ENCODE measurements at regions not wholly inside any gene's neighbourhood (a gene's known extent, or its start where the extent isn't known, plus 50 kb on each side); places are given as distances from the start of the nearest gene placed in this dataset.

DNA sequence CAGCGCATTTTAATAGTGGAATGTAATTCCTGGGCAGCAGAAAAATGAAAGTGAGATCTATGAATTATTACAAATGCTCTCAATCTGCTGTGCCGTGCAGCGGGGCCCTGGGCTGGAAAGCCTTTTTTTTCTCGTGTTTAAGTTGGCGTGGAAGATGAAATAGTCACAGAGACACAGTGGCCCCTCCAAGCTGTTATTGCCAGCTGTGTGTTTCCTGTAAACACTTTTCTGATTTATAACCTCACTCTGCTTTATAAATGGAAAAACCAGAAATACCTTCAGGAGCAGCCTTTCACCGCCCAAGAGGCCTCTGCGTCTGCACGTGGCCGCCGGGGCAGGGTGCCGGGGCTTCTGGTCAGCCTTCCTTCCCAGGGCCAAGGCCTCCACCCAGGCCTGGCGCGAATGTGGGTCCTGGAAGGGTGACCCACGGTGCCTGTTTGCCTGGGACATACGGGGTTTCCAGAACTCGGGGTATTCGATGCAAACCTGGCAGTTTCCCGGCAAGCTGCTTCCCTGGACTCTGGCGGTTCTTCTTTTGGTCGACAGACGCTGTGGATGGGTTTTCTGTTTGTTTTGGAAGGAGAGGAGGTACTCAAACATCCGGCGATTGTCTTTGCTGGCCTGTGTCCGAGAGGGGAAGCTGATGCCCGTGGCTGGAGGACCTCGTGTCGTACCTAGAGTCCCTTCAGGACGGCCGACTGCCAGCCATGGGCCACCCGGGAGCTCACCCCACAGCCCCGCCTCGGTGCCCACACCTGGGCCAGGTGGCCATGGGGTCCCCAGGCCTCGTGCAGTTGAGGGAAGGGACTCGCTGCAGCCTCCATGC is 256.7 kb downstream of the PARP8 start:
- Histone ChIP-seq H3K4me3 (ENCODE audit: control insufficient read depth in 1 of 7, extremely low read depth in 1 of 7, insufficient read depth in 4 of 7, low read depth in 2 of 7, low read length in 6 of 7) (no peak overlapping the region), H3K4me1 (ENCODE audit: control extremely low read depth in 1 of 4, control insufficient read depth in 4 of 4, insufficient read depth in 4 of 4, low read length in 3 of 4) (no peaks in the 10 kb centered on the region), H3K27ac (ENCODE audit: insufficient read depth in 1 of 2, low read depth in 1 of 2, low read length in 2 of 2, poor library complexity in 1 of 2, severe bottlenecking in 2 of 2) (no peak overlapping the region), H3K9me3 (ENCODE audit: control extremely low read depth in 1 of 5, control insufficient read depth in 4 of 5, insufficient read depth in 2 of 5, low read depth in 1 of 5, low read length in 4 of 5) (no peaks in the 10 kb centered on the region), H3K36me3 (ENCODE audit: control insufficient read depth in 4 of 4, insufficient read depth in 4 of 4, low read length in 3 of 4) (no peaks in the 10 kb centered on the region), H3K27me3 (replicated peaks in 2 of 5; ENCODE audit: control insufficient read depth in 4 of 5, insufficient read depth in 5 of 5, low read length in 4 of 5) (no peaks in the 10 kb centered on the region)
- ChIA-PET CTCF (no interaction called here), POLR2A (no interaction called here)
- DNase-seq, result no peak
- WGBS (ENCODE audit: insufficient coverage), result 99% methylated on average over 24 of the region's 34 CpGs

DNA sequence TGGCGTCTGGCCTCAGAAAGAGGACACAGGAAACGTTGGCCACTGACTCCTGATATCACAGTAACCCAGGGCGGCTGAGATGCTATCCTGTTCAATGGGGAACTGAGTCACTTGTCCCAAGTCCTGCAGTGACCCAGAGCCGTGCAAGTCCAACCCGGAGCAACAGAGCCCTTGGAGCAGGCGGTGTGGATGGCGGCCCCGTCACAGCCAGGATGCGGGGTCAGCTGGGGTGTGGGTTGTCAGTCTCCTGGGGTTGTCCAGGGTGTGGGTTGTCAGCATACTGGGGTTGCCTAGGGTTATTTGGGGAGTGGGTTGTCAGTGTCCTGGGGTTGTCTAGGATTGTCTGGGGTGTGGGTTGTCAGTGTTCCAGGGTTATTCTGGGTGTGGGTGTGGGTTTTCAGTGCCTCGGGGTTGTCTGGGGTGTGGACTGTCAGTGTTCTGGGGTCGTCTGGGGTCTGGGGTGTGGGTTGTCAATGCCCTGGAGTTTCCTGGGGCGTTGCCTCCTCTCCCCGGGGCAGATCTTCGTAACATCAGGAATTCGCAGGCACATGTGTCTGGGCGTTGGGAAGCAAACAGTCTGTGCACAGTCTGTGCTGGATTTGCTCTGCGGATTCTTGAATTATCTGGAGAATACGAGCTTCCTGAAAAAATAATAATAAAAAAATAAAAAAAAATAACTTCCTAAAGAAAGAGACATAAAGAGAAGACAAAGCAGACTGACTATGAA is 257.5 kb downstream of the PARP8 start:
- Histone ChIP-seq H3K27ac (ENCODE audit: insufficient read depth in 1 of 2, low read depth in 1 of 2, low read length in 2 of 2, poor library complexity in 1 of 2, severe bottlenecking in 2 of 2) (no peak overlapping the region), H3K4me3 (ENCODE audit: control insufficient read depth in 1 of 7, extremely low read depth in 1 of 7, insufficient read depth in 4 of 7, low read depth in 2 of 7, low read length in 6 of 7) (no peak overlapping the region), H3K4me1 (ENCODE audit: control extremely low read depth in 1 of 4, control insufficient read depth in 4 of 4, insufficient read depth in 4 of 4, low read length in 3 of 4) (no peaks in the 10 kb centered on the region), H3K36me3 (ENCODE audit: control insufficient read depth in 4 of 4, insufficient read depth in 4 of 4, low read length in 3 of 4) (no peaks in the 10 kb centered on the region), H3K27me3 (replicated peaks in 2 of 5; ENCODE audit: control insufficient read depth in 4 of 5, insufficient read depth in 5 of 5, low read length in 4 of 5) (no peaks in the 10 kb centered on the region), H3K9me3 (ENCODE audit: control extremely low read depth in 1 of 5, control insufficient read depth in 4 of 5, insufficient read depth in 2 of 5, low read depth in 1 of 5, low read length in 4 of 5) (no peaks in the 10 kb centered on the region)
- 91% methylated on average over 8 of the region's 18 CpGs for WGBS (ENCODE audit: insufficient coverage)
- CTCF ChIA-PET, result no interaction called here
- POLR2A ChIA-PET, result no interaction called here
- no peak for DNase-seq

DNA sequence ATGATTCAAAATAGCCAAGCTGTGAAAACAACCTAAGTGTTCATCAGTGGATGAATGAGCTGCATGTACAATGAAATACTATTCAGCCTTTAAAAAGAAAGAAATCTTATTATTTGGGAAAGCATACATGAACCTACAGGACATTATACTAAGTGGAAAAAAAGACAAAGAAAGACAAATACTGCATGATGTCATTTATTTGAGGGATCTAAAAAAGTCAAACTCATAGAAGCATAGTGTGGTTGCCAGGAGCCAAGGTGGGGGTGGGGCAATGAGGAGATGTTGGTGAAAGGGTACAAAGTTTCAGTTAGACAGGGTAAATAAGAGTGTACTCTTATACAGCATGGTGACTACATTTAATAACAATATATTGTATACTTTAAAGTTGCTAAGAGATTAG is 261.5 kb downstream of the PARP8 start:
- POLR2A ChIA-PET, result no interaction called here
- Histone ChIP-seq H3K27ac (ENCODE audit: insufficient read depth in 1 of 2, low read depth in 1 of 2, low read length in 2 of 2, poor library complexity in 1 of 2, severe bottlenecking in 2 of 2) (no peak overlapping the region), H3K36me3 (ENCODE audit: control insufficient read depth in 4 of 4, insufficient read depth in 4 of 4, low read length in 3 of 4) (no peaks in the 10 kb centered on the region), H3K27me3 (replicated peaks in 2 of 5; ENCODE audit: control insufficient read depth in 4 of 5, insufficient read depth in 5 of 5, low read length in 4 of 5) (peaks cover 0 to 2% (median 0%) of the 10 kb centered on the region in 5 experiments), H3K4me3 (ENCODE audit: control insufficient read depth in 1 of 7, extremely low read depth in 1 of 7, insufficient read depth in 4 of 7, low read depth in 2 of 7, low read length in 6 of 7) (no peak overlapping the region), H3K9me3 (ENCODE audit: control extremely low read depth in 1 of 5, control insufficient read depth in 4 of 5, insufficient read depth in 2 of 5, low read depth in 1 of 5, low read length in 4 of 5) (peaks cover 0 to 2% (median 0%) of the 10 kb centered on the region in 5 experiments), H3K4me1 (ENCODE audit: control extremely low read depth in 1 of 4, control insufficient read depth in 4 of 4, insufficient read depth in 4 of 4, low read length in 3 of 4) (no peaks in the 10 kb centered on the region)
- no peak for DNase-seq
- CTCF ChIA-PET, result no interaction called here

DNA sequence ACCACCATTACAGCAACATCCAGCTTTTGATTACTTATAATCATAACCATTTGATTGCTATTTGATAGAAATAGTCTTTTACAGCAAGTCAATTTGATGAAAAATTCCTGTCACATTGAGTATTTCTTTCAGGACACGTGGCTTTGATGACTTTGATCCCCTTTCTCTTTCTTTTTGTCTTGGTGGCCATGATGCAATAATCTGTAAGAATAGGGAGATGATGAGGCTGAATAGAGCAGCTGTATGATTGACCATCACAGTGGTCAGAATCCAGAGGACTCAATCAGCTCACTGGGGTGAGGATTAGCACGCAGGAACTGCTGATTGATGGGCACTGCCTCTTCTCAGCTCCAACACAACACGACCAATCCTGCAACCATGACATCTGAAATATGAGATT is 262.7 kb downstream of the PARP8 start:
- no peak for DNase-seq
- H3K27me3 ChIP-seq (replicated peaks in 2 of 5; ENCODE audit: control insufficient read depth in 4 of 5, insufficient read depth in 5 of 5, low read length in 4 of 5), result peaks cover 0 to 2% (median 0%) of the 10 kb centered on the region in 5 experiments
- ChIA-PET CTCF (no interaction called here), POLR2A (no interaction called here)
- no peaks in the 10 kb centered on the region for H3K4me1 ChIP-seq (ENCODE audit: control extremely low read depth in 1 of 4, control insufficient read depth in 4 of 4, insufficient read depth in 4 of 4, low read length in 3 of 4)
- no peaks in the 10 kb centered on the region for H3K36me3 ChIP-seq (ENCODE audit: control insufficient read depth in 4 of 4, insufficient read depth in 4 of 4, low read length in 3 of 4)
- WGBS (ENCODE audit: insufficient coverage), result 93% methylated on average over 2 of the region's 3 CpGs
- no peak overlapping the region for H3K4me3 ChIP-seq (ENCODE audit: control insufficient read depth in 1 of 7, extremely low read depth in 1 of 7, insufficient read depth in 4 of 7, low read depth in 2 of 7, low read length in 6 of 7)
- H3K27ac ChIP-seq (ENCODE audit: insufficient read depth in 1 of 2, low read depth in 1 of 2, low read length in 2 of 2, poor library complexity in 1 of 2, severe bottlenecking in 2 of 2), result no peak overlapping the region
- H3K9me3 ChIP-seq (ENCODE audit: control extremely low read depth in 1 of 5, control insufficient read depth in 4 of 5, insufficient read depth in 2 of 5, low read depth in 1 of 5, low read length in 4 of 5), result peaks cover 0 to 2% (median 0%) of the 10 kb centered on the region in 5 experiments

DNA sequence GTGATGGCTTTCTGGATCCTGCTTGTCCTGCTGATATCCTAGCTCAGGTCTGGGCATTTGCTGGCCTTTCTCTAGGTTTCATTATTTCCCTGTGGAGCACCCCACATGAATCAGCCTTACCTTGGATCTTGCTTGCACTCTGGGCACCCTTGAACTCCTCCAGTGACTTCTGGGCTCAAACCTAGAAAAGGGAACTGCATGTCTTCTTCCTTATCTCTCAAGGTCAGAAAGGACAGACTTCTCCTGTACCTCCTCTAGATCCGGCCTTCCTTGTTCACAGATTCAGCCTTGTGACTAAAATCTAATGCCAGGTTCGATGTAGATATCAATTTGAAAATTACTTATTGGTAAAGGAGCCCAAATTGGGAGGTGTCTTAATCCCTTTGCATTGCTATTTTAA is 267.9 kb downstream of the PARP8 start:
- WGBS (ENCODE audit: insufficient coverage), result 50% methylated on average over 1 of the region's 2 CpGs
- POLR2A ChIA-PET, result no interaction called here

DNA sequence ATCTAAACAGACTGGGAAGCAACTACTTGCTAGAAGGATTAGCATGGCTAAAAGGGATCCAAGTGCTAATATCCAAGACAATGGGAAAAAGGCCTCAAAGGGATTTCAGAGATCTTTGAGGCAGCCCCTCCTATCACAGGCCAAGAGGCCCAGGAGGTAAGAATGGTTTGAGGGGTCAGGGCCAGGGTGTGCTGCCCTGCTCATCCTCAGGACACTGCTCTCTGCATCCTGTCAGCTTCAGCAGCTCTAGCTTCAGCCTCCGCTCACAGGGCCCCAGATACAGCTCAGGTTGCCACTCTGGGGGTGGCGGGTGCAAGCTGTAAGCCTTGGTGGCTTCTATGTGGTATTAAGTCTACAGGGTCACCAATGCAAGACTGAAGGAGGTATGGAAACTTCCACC is 278.7 kb downstream of the PARP8 start:
- ChIA-PET CTCF (no interaction called here), POLR2A (no interaction called here)
- peaks cover 0 to 6% (median 0%) of the 10 kb centered on the region in 5 experiments for H3K9me3 ChIP-seq (ENCODE audit: control extremely low read depth in 1 of 5, control insufficient read depth in 4 of 5, insufficient read depth in 2 of 5, low read depth in 1 of 5, low read length in 4 of 5)
- no peak overlapping the region for H3K4me3 ChIP-seq (ENCODE audit: control insufficient read depth in 1 of 7, extremely low read depth in 1 of 7, insufficient read depth in 4 of 7, low read depth in 2 of 7, low read length in 6 of 7)
- no peaks in the 10 kb centered on the region for H3K4me1 ChIP-seq (ENCODE audit: control extremely low read depth in 1 of 4, control insufficient read depth in 4 of 4, insufficient read depth in 4 of 4, low read length in 3 of 4)
- H3K36me3 ChIP-seq (ENCODE audit: control insufficient read depth in 4 of 4, insufficient read depth in 4 of 4, low read length in 3 of 4), result no peaks in the 10 kb centered on the region
- H3K27me3 ChIP-seq (replicated peaks in 2 of 5; ENCODE audit: control insufficient read depth in 4 of 5, insufficient read depth in 5 of 5, low read length in 4 of 5), result no peaks in the 10 kb centered on the region
- 100% methylated on average over 2 of the region's 2 CpGs for WGBS (ENCODE audit: insufficient coverage)
- no peak for DNase-seq
- no peak overlapping the region for H3K27ac ChIP-seq (ENCODE audit: insufficient read depth in 1 of 2, low read depth in 1 of 2, low read length in 2 of 2, poor library complexity in 1 of 2, severe bottlenecking in 2 of 2)

More for the DNA sequence above, 267.9 kb downstream of the PARP8 start:
- Histone ChIP-seq H3K9me3 (ENCODE audit: control extremely low read depth in 1 of 5, control insufficient read depth in 4 of 5, insufficient read depth in 2 of 5, low read depth in 1 of 5, low read length in 4 of 5) (no peaks in the 10 kb centered on the region), H3K4me3 (ENCODE audit: control insufficient read depth in 1 of 7, extremely low read depth in 1 of 7, insufficient read depth in 4 of 7, low read depth in 2 of 7, low read length in 6 of 7) (no peak overlapping the region), H3K27ac (ENCODE audit: insufficient read depth in 1 of 2, low read depth in 1 of 2, low read length in 2 of 2, poor library complexity in 1 of 2, severe bottlenecking in 2 of 2) (no peak overlapping the region), H3K27me3 (replicated peaks in 2 of 5; ENCODE audit: control insufficient read depth in 4 of 5, insufficient read depth in 5 of 5, low read length in 4 of 5) (peaks cover 0 to under 1% (median 0%) of the 10 kb centered on the region in 5 experiments), H3K4me1 (ENCODE audit: control extremely low read depth in 1 of 4, control insufficient read depth in 4 of 4, insufficient read depth in 4 of 4, low read length in 3 of 4) (no peaks in the 10 kb centered on the region), H3K36me3 (ENCODE audit: control insufficient read depth in 4 of 4, insufficient read depth in 4 of 4, low read length in 3 of 4) (no peaks in the 10 kb centered on the region)
- CTCF ChIA-PET, result no interaction called here
- no peak for DNase-seq

DNA sequence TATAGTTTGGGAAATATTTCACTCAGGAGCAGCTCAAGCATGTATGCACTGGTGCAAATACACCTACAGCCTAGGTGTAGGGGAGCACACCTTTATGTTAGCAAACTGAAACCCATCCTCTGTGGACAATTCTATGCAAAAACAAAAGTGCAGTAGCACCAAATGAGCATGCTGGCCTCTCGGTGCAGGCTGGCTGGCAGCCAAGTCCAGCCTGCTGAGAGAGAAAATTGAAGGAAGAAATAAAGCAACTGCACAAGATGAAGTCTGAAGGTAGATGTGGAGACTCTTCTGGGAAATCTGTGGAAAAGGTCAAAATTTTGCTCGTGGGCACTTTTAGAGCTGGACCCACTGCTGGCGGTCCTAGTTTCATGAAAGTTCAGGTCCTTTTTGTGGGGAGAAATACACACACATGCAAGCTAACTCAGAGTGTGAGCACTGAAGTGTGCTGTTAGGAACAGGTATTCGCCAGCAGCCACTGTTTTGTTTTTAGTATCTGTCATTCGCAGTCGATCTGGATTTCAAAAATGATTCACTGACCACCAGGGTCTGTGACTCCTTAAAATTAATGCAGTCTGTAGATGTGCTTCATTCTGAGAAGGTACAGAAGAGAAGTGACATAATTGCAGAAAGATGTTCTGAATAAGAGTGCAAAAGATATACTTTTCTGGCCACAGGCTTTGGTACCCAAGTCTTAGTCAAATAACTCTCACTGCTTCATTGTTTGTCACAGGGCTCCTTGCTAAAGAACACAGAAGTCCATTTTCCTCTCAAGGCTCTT is 281.7 kb downstream of the PARP8 start:
- ChIA-PET POLR2A (no interaction called here), CTCF (interaction anchor here (0.9 kb wide), 1 partner anchor 8 kb away, joined by 3 read pairs; no protein-coding TSS in a partner anchor)
- no peaks in the 10 kb centered on the region for H3K4me1 ChIP-seq (ENCODE audit: control extremely low read depth in 1 of 4, control insufficient read depth in 4 of 4, insufficient read depth in 4 of 4, low read length in 3 of 4)
- no peak overlapping the region for H3K4me3 ChIP-seq (ENCODE audit: control insufficient read depth in 1 of 7, extremely low read depth in 1 of 7, insufficient read depth in 4 of 7, low read depth in 2 of 7, low read length in 6 of 7)
- no peaks in the 10 kb centered on the region for H3K36me3 ChIP-seq (ENCODE audit: control insufficient read depth in 4 of 4, insufficient read depth in 4 of 4, low read length in 3 of 4)
- no peak for DNase-seq
- peaks cover 0 to 6% (median 0%) of the 10 kb centered on the region in 5 experiments for H3K9me3 ChIP-seq (ENCODE audit: control extremely low read depth in 1 of 5, control insufficient read depth in 4 of 5, insufficient read depth in 2 of 5, low read depth in 1 of 5, low read length in 4 of 5)
- 80% methylated on average over 6 of the region's 6 CpGs for WGBS (ENCODE audit: insufficient coverage)
- no peak overlapping the region for H3K27ac ChIP-seq (ENCODE audit: insufficient read depth in 1 of 2, low read depth in 1 of 2, low read length in 2 of 2, poor library complexity in 1 of 2, severe bottlenecking in 2 of 2)
- peaks cover 0 to 8% (median 0%) of the 10 kb centered on the region in 5 experiments for H3K27me3 ChIP-seq (replicated peaks in 2 of 5; ENCODE audit: control insufficient read depth in 4 of 5, insufficient read depth in 5 of 5, low read length in 4 of 5)
